Activated CD8-positive, alpha-beta memory T cell treated with anti-CD3 and anti-CD28 coated beads for 4 hours (primary cell): ENCODE measurements at regions not wholly inside any gene's neighbourhood (a gene's known extent, or its start where the extent isn't known, plus 50 kb on each side); places are given as distances from the start of the nearest gene placed in this dataset.
"Not testable (repeated sequence)": the region's sequence is repeated elsewhere in the genome, so short reads cannot be mapped to it uniquely, and the experiment has no call there.

Source experiments
- DNase-seq, 2 donors: peaks; one replicate each; pipeline ENCODE4 v3.0.0-alpha.2; 2020; ENCODE audit warnings: low read depth in 2 of 2

GRCh38 chr1:47684964-47685762 is 247.3 kb downstream of the FOXD2 start:
- DNase-seq, result no peak

GRCh38 chr1:47685763-47686066 is 247.9 kb downstream of the FOXD2 start:
- DNase-seq, result no peak

GRCh38 chr1:47686731-47687630 is 249.1 kb downstream of the FOXD2 start:
- no peak for DNase-seq

- no peak for DNase-seq
These were observed 250.0 kb downstream of the FOXD2 start for GRCh38 chr1:47687631-47688460.

GRCh38 chr1:47688461-47689296 is 250.8 kb downstream of the FOXD2 start:
- DNase-seq, result no peak

GRCh38 chr1:47689894-47690293 is 252.1 kb downstream of the FOXD2 start:
- DNase-seq, result no peak

- DNase-seq, result no peak
These were observed 252.8 kb downstream of the FOXD2 start for GRCh38 chr1:47690341-47691250.

- not testable (repeated sequence) for DNase-seq
These were observed 253.4 kb downstream of the FOXD2 start for GRCh38 chr1:47691293-47691692.

- DNase-seq, result no peak
These were observed 254.4 kb downstream of the FOXD2 start for GRCh38 chr1:47692196-47692595.

GRCh38 chr1:47693115-47693514 is 255.3 kb downstream of the FOXD2 start:
- no peak for DNase-seq

GRCh38 chr1:47694011-47694890 is 256.4 kb downstream of the FOXD2 start:
- no peak for DNase-seq

- no peak for DNase-seq
These were observed 258.5 kb downstream of the FOXD2 start for GRCh38 chr1:47696404-47696736.

- no peak for DNase-seq
These were observed 259.0 kb downstream of the FOXD2 start for GRCh38 chr1:47696737-47697441.

GRCh38 chr1:47697616-47698335 is 259.9 kb downstream of the FOXD2 start:
- DNase-seq, result no peak

GRCh38 chr1:47699492-47700235 is 261.8 kb downstream of the FOXD2 start:
- DNase-seq, result no peak

- no peak for DNase-seq
These were observed 263.4 kb downstream of the FOXD2 start for GRCh38 chr1:47701283-47701682.
